ENCODE measurements at regions not wholly inside any gene's neighbourhood (a gene's known extent, or its start where the extent isn't known, plus 50 kb on each side); places are given as distances from the start of the nearest gene placed in this dataset.
"Not testable (repeated sequence)": the region's sequence is repeated elsewhere in the genome, so short reads cannot be mapped to it uniquely, and the experiment has no call there.

GRCh38 chr14:37711831-37712475 lies 116.5 kb downstream of the TTC6 start:
- no peak for DNase-seq (ENCODE audit: low read depth in 2 of 2)

GRCh38 chr14:37712476-37712860 lies 117.0 kb downstream of the TTC6 start:
- DNase-seq (ENCODE audit: low read depth in 2 of 2) = not testable (repeated sequence)

GRCh38 chr14:37712976-37713431 lies 117.6 kb downstream of the TTC6 start:
- DNase-seq (ENCODE audit: low read depth in 2 of 2) = no peak

GRCh38 chr14:37720131-37720530 lies 124.7 kb downstream of the TTC6 start:
- DNase-seq (ENCODE audit: low read depth in 2 of 2) = no peak

GRCh38 chr14:37721976-37722659 lies 126.7 kb downstream of the TTC6 start:
- DNase-seq (ENCODE audit: low read depth in 2 of 2) = no peak

GRCh38 chr14:37723515-37723914 lies 128.1 kb downstream of the TTC6 start:
- DNase-seq (ENCODE audit: low read depth in 2 of 2) = no peak

GRCh38 chr14:37726708-37727107 lies 131.3 kb downstream of the TTC6 start:
- no peak for DNase-seq (ENCODE audit: low read depth in 2 of 2)

GRCh38 chr14:37729218-37729617 lies 133.8 kb downstream of the TTC6 start:
- no peak for DNase-seq (ENCODE audit: low read depth in 2 of 2)

- DNase-seq (ENCODE audit: low read depth in 2 of 2) = no peak
Measured at GRCh38 chr14:37731094-37731493, 135.7 kb downstream of the TTC6 start.

- DNase-seq (ENCODE audit: low read depth in 2 of 2) = no peak
Measured at GRCh38 chr14:37745657-37746056, 150.2 kb downstream of the TTC6 start.

- no peak for DNase-seq (ENCODE audit: low read depth in 2 of 2)
Measured at GRCh38 chr14:37746140-37746832, 150.9 kb downstream of the TTC6 start.

- no peak for DNase-seq (ENCODE audit: low read depth in 2 of 2)
Measured at GRCh38 chr14:37753459-37753858, 158.0 kb downstream of the TTC6 start.

GRCh38 chr14:37760275-37760674 lies 164.8 kb downstream of the TTC6 start:
- DNase-seq (ENCODE audit: low read depth in 2 of 2) = not testable (repeated sequence)

- no peak for DNase-seq (ENCODE audit: low read depth in 2 of 2)
Measured at GRCh38 chr14:37763266-37763665, 167.8 kb downstream of the TTC6 start.

- DNase-seq (ENCODE audit: low read depth in 2 of 2) = not testable (repeated sequence)
Measured at GRCh38 chr14:37772283-37772682, 176.9 kb downstream of the TTC6 start.

GRCh38 chr14:37776791-37777499 lies 181.5 kb downstream of the TTC6 start:
- DNase-seq (ENCODE audit: low read depth in 2 of 2) = no peak

GRCh38 chr14:37778135-37778943 lies 182.9 kb downstream of the TTC6 start:
- DNase-seq (ENCODE audit: low read depth in 2 of 2) = no peak

GRCh38 chr14:37779480-37779879 lies 184.1 kb downstream of the TTC6 start:
- no peak for DNase-seq (ENCODE audit: low read depth in 2 of 2)

GRCh38 chr14:37780731-37781130 lies 185.3 kb downstream of the TTC6 start:
- not testable (repeated sequence) for DNase-seq (ENCODE audit: low read depth in 2 of 2)

- not testable (repeated sequence) for DNase-seq (ENCODE audit: low read depth in 2 of 2)
Measured at GRCh38 chr14:37784203-37784826, 188.9 kb downstream of the TTC6 start.

GRCh38 chr14:37784827-37785223 lies 189.4 kb downstream of the TTC6 start:
- not testable (repeated sequence) for DNase-seq (ENCODE audit: low read depth in 2 of 2)
